GM23338 (cell line): ENCODE measurements at regions not wholly inside any gene's neighbourhood (a gene's known extent, or its start where the extent isn't known, plus 50 kb on each side); places are given as distances from the start of the nearest gene placed in this dataset.

Experiments
- ATAC-seq: fragments of 200-7000 bp; cut with Tn5 transposase; 3 replicates; pipeline ENCODE4 v1.9.1; 2020
- DNase-seq: peaks from one replicate; pipeline ENCODE4 v3.0.0-alpha.2; 2015; ENCODE audit warnings: low spot score
- H2AFZ ChIP-seq: fragments of 200-600 bp; sonication (generic); 2 replicates; pipeline ENCODE4 v1.8.0; 2016; ENCODE audit warnings: antibody characterized with exemption, mild to moderate bottlenecking, moderate library complexity
- H3F3A ChIP-seq: fragments of 200-600 bp; sonication (generic); replicated peaks from 2 replicates; pipeline ENCODE4 v1.8.0; 2017; ENCODE audit warnings: antibody characterized with exemption, mixed run types, low read depth
- H3K27ac ChIP-seq: fragments of 200-600 bp; sonication (generic); 2 replicates; pipeline ENCODE4 v1.6.1; 2016; ENCODE audit warnings: low read depth
- H3K27me3 ChIP-seq: fragments of 200-600 bp; sonication (generic); 2 replicates; pipeline ENCODE4 v1.8.0; 2016; ENCODE audit warnings: mild to moderate bottlenecking, mixed run types, moderate library complexity; ENCODE audit not compliant: insufficient read depth
- H3K36me3 ChIP-seq: fragments of 200-600 bp; sonication (generic); 2 replicates; pipeline ENCODE4 v1.8.0; 2016; ENCODE audit warnings: mild to moderate bottlenecking; ENCODE audit not compliant: insufficient read depth
- H3K4me1 ChIP-seq: fragments of 200-600 bp; sonication (generic); 2 replicates; pipeline ENCODE4 v1.8.0; 2016; ENCODE audit warnings: mild to moderate bottlenecking, moderate library complexity; ENCODE audit not compliant: insufficient read depth
- H3K4me2 ChIP-seq: fragments of 200-600 bp; sonication (generic); 2 replicates; pipeline ENCODE4 v1.7.1; 2017; ENCODE audit warnings: mixed run types
- H3K4me3 ChIP-seq: fragments of 200-600 bp; sonication (generic); 2 replicates; pipeline ENCODE4 v1.6.1; 2016; ENCODE audit warnings: mixed run types
- H3K79me2 ChIP-seq: fragments of 200-600 bp; sonication (generic); replicated peaks from 2 replicates; pipeline ENCODE4 v1.8.0; 2017; ENCODE audit warnings: mild to moderate bottlenecking; ENCODE audit not compliant: insufficient read depth
- H3K9me2 ChIP-seq: fragments of 200-600 bp; sonication (generic); 2 replicates; pipeline ENCODE4 v1.8.0; 2017; ENCODE audit not compliant: insufficient read depth
- H4K20me1 ChIP-seq: fragments of 200-600 bp; sonication (generic); replicated peaks from 2 replicates; pipeline ENCODE4 v1.8.0; 2017; ENCODE audit warnings: mild to moderate bottlenecking; ENCODE audit not compliant: insufficient read depth
- H3K27ac Mint-ChIP-seq: 2 replicates; pipeline ENCODE4 v1.8.0; 2020; ENCODE audit warnings: inconsistent platforms, mild to moderate bottlenecking, moderate library complexity, mixed read lengths
- H3K27me3 Mint-ChIP-seq: 3 replicates; pipeline ENCODE4 v1.8.0; 2022; ENCODE audit warnings: low read depth, mild to moderate bottlenecking, moderate library complexity, mixed read lengths, inconsistent platforms; ENCODE audit not compliant: insufficient read depth, poor library complexity
- H3K36me3 Mint-ChIP-seq: 3 replicates; pipeline ENCODE4 v1.8.0; 2021; ENCODE audit warnings: low read depth, mild to moderate bottlenecking, inconsistent platforms, moderate library complexity, mixed read lengths
- H3K4me1 Mint-ChIP-seq: 3 replicates; pipeline ENCODE4 v1.8.0; 2020; ENCODE audit warnings: mild to moderate bottlenecking, inconsistent platforms, mixed read lengths
- H3K4me3 Mint-ChIP-seq: 3 replicates; pipeline ENCODE4 v1.8.0; 2021; ENCODE audit warnings: moderate library complexity, mild to moderate bottlenecking, inconsistent platforms, mixed read lengths
- H3K9me3 Mint-ChIP-seq: 3 replicates; pipeline ENCODE4 v1.8.0; 2020; ENCODE audit warnings: moderate library complexity, mild to moderate bottlenecking, inconsistent platforms, mixed read lengths
- CREB1 ChIP-seq: fragments of 250-450 bp; sonication (Bioruptor Pico); IDR thresholded peaks from 2 replicates; pipeline ENCODE4 v1.5.0; 2020; ENCODE audit warnings: low read depth, mild to moderate bottlenecking, moderate library complexity
- EZH2phosphoT487 ChIP-seq: fragments of 200-600 bp; sonication (generic); IDR thresholded peaks from one replicate; pipeline ENCODE4 v1.8.1; 2018; ENCODE audit warnings: antibody characterized with exemption; ENCODE audit not compliant: unreplicated experiment
- JUNB ChIP-seq: IDR thresholded peaks from one replicate; pipeline ENCODE4 v1.6.1; 2016; ENCODE audit warnings: antibody characterized with exemption; ENCODE audit not compliant: unreplicated experiment
- NANOG ChIP-seq: IDR thresholded peaks from 2 replicates; pipeline ENCODE4 v1.6.1; 2016; ENCODE audit warnings: antibody characterized with exemption, borderline replicate concordance
- POLR2AphosphoS5 ChIP-seq: IDR thresholded peaks from 2 replicates; pipeline ENCODE4 v1.6.1; 2016; ENCODE audit warnings: antibody characterized with exemption, low read depth
- STAT1 ChIP-seq: IDR thresholded peaks from one replicate; pipeline ENCODE4 v1.6.1; 2016; ENCODE audit warnings: antibody characterized with exemption; ENCODE audit not compliant: unreplicated experiment
- ZNF114 ChIP-seq: fragments of 250-450 bp; sonication (Bioruptor Pico); IDR thresholded peaks from 2 replicates; pipeline ENCODE4 v1.5.0; 2020; ENCODE audit warnings: mild to moderate bottlenecking, moderate library complexity
- TF ChIP-seq, protein P1 (sequence below): IDR thresholded peaks from one replicate; pipeline ENCODE4 v1.6.1; 2018; ENCODE audit warnings: antibody characterized with exemption; ENCODE audit not compliant: unreplicated experiment
- TF ChIP-seq, protein P2 (sequence below): IDR thresholded peaks from 2 replicates; pipeline ENCODE4 v1.6.1; 2016; ENCODE audit warnings: antibody characterized with exemption

GRCh38 chrX:28398342-28398741, 188.9 kb upstream of the IL1RAPL1 start:
- Mint-ChIP-seq H3K9me3 (no peaks in the 10 kb centered on the region), H3K36me3 (no peaks in the 10 kb centered on the region), H3K27ac (no peak overlapping the region), H3K4me1 (no peaks in the 10 kb centered on the region), H3K27me3 (no peaks in the 10 kb centered on the region), H3K4me3 (no peak overlapping the region)
- Histone ChIP-seq H3K79me2 (no peaks in the 10 kb centered on the region), H3K4me3 (no peak overlapping the region), H4K20me1 (no peaks in the 10 kb centered on the region), H3K27ac (no peak overlapping the region), H3F3A (no peaks in the 10 kb centered on the region), H3K9me2 (no peaks in the 10 kb centered on the region), H3K4me1 (no peaks in the 10 kb centered on the region), H3K27me3 (no peaks in the 10 kb centered on the region), H3K36me3 (no peaks in the 10 kb centered on the region), H3K4me2 (no peak overlapping the region), H2AFZ (no peak overlapping the region)
- TF ChIP-seq NANOG (no peak), ZNF114 (CRISPR knock-in tag) (no peak), EZH2phosphoT487 (no peak), CREB1 (CRISPR knock-in tag) (no peak), POLR2AphosphoS5 (no peak), JUNB (no peak)
- TF ChIP-seq, protein P1, sequence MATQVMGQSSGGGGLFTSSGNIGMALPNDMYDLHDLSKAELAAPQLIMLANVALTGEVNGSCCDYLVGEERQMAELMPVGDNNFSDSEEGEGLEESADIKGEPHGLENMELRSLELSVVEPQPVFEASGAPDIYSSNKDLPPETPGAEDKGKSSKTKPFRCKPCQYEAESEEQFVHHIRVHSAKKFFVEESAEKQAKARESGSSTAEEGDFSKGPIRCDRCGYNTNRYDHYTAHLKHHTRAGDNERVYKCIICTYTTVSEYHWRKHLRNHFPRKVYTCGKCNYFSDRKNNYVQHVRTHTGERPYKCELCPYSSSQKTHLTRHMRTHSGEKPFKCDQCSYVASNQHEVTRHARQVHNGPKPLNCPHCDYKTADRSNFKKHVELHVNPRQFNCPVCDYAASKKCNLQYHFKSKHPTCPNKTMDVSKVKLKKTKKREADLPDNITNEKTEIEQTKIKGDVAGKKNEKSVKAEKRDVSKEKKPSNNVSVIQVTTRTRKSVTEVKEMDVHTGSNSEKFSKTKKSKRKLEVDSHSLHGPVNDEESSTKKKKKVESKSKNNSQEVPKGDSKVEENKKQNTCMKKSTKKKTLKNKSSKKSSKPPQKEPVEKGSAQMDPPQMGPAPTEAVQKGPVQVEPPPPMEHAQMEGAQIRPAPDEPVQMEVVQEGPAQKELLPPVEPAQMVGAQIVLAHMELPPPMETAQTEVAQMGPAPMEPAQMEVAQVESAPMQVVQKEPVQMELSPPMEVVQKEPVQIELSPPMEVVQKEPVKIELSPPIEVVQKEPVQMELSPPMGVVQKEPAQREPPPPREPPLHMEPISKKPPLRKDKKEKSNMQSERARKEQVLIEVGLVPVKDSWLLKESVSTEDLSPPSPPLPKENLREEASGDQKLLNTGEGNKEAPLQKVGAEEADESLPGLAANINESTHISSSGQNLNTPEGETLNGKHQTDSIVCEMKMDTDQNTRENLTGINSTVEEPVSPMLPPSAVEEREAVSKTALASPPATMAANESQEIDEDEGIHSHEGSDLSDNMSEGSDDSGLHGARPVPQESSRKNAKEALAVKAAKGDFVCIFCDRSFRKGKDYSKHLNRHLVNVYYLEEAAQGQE: no peak
- ATAC-seq: no peak
- DNase-seq: no peak

- ATAC-seq (no peak), DNase-seq (no peak)
- no peaks in the 10 kb centered on the region for H4K20me1 ChIP-seq
- H3F3A ChIP-seq: no peaks in the 10 kb centered on the region
- H3K27me3 Mint-ChIP-seq: no peaks in the 10 kb centered on the region
- no peaks in the 10 kb centered on the region for H3K9me2 ChIP-seq
- H3K27ac Mint-ChIP-seq: no peak overlapping the region
- H3K4me1 ChIP-seq: no peaks in the 10 kb centered on the region
- H3K9me3 Mint-ChIP-seq: no peaks in the 10 kb centered on the region; the same call in 2 of the 3 replicates
- H3K4me3 Mint-ChIP-seq: no peak overlapping the region
- no peaks in the 10 kb centered on the region for H3K36me3 ChIP-seq
- no peaks in the 10 kb centered on the region for H3K27me3 ChIP-seq
- no peak for TF ChIP-seq POLR2AphosphoS5
- TF ChIP-seq, protein P2, sequence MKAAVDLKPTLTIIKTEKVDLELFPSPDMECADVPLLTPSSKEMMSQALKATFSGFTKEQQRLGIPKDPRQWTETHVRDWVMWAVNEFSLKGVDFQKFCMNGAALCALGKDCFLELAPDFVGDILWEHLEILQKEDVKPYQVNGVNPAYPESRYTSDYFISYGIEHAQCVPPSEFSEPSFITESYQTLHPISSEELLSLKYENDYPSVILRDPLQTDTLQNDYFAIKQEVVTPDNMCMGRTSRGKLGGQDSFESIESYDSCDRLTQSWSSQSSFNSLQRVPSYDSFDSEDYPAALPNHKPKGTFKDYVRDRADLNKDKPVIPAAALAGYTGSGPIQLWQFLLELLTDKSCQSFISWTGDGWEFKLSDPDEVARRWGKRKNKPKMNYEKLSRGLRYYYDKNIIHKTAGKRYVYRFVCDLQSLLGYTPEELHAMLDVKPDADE: no peak
- no peak for TF ChIP-seq STAT1
- TF ChIP-seq NANOG: no peak
- TF ChIP-seq, protein P1: no peak
- no peak for TF ChIP-seq CREB1 (CRISPR knock-in tag)
- no peaks in the 10 kb centered on the region for H3K4me1 Mint-ChIP-seq
- H3K4me2 ChIP-seq: no peak overlapping the region
- no peaks in the 10 kb centered on the region for H3K79me2 ChIP-seq
- no peaks in the 10 kb centered on the region for H3K36me3 Mint-ChIP-seq
- H3K27ac ChIP-seq: no peak overlapping the region
- no peak overlapping the region for H2AFZ ChIP-seq
- H3K4me3 ChIP-seq: no peak overlapping the region
These were observed 195.7 kb upstream of the IL1RAPL1 start for GRCh38 chrX:28391528-28391927.
